ENCODE measurements at regions not wholly inside any gene's neighbourhood (a gene's known extent, or its start where the extent isn't known, plus 50 kb on each side); places are given as distances from the start of the nearest gene placed in this dataset.
A peak's percentile ranks its signal among the peaks of the same experiment; 100 is the strongest.

DNA sequence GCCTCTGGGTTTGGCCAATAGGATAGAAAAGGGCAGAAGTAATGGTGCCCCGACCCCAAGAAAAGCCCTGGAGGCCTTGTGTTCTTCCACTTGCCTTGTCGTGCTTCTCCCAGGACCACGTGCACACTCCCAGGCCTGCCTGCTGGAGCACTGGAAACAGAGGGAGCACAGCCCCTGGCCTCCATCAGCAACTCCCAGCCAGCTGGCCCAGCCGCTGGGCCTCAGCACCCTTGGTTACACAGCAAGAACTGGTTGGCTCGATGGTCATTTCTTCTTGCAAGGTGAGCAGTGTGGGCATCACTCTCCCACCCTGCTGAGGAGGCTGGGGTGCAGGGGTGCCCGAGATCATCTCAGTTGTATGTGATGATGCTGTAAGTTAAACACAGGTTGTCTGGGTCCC, 69.2 kb upstream of the CST7 start:
- Histone ChIP-seq H3K4me1 (no peaks in the 10 kb centered on the region), H3K36me3 (no peaks in the 10 kb centered on the region), H3K4me3 (no peak overlapping the region), H3K9me3 (peaks cover 0 to 40% of the 10 kb centered on the region in 2 donors), H3K27me3 (no peaks in the 10 kb centered on the region), H3K27ac (no peak overlapping the region)
- no peak for DNase-seq (ENCODE audit: low spot score)
- TF ChIP-seq, protein P1, sequence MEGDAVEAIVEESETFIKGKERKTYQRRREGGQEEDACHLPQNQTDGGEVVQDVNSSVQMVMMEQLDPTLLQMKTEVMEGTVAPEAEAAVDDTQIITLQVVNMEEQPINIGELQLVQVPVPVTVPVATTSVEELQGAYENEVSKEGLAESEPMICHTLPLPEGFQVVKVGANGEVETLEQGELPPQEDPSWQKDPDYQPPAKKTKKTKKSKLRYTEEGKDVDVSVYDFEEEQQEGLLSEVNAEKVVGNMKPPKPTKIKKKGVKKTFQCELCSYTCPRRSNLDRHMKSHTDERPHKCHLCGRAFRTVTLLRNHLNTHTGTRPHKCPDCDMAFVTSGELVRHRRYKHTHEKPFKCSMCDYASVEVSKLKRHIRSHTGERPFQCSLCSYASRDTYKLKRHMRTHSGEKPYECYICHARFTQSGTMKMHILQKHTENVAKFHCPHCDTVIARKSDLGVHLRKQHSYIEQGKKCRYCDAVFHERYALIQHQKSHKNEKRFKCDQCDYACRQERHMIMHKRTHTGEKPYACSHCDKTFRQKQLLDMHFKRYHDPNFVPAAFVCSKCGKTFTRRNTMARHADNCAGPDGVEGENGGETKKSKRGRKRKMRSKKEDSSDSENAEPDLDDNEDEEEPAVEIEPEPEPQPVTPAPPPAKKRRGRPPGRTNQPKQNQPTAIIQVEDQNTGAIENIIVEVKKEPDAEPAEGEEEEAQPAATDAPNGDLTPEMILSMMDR (IDR thresholded peaks at IDR 0.05), result no peak

- Histone ChIP-seq H3K27me3 (no peaks in the 10 kb centered on the region), H3K27ac (no peak overlapping the region), H3K9me3 (peaks cover 0 to 40% of the 10 kb centered on the region in 2 donors), H3K36me3 (no peaks in the 10 kb centered on the region), H3K4me3 (no peak overlapping the region), H3K4me1 (no peaks in the 10 kb centered on the region)
- TF ChIP-seq, protein P1 (IDR thresholded peaks at IDR 0.05), result no peak
- DNase-seq (ENCODE audit: low spot score), result no peak
These were observed 68.7 kb upstream of the CST7 start for GRCh38 chr20:24880356-24880755.

DNA sequence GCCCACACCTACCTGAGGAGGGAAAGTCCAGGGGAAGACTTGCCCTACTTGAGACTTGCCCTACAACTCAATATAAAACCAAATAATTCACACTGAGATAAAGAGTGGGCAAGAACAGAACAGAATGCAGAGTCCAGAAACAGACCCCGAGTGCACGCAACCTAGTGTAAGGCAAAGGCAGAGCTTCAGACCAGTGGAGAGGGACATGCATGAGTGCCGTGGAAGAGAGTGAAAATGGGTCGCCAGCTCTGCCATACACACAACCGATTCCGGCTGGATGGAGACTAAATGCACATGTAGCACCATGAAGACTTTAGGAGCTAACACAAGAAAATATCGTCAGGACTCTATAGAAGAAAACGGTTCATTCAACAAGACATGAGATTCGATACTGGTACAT, 58.8 kb upstream of the CST7 start:
- TF ChIP-seq, protein P1 (IDR thresholded peaks at IDR 0.05), result no peak
- Histone ChIP-seq H3K27me3 (no peaks in the 10 kb centered on the region), H3K4me3 (no peak overlapping the region), H3K36me3 (no peaks in the 10 kb centered on the region), H3K27ac (no peak overlapping the region), H3K9me3 (no peaks in the 10 kb centered on the region), H3K4me1 (no peaks in the 10 kb centered on the region)
- DNase-seq (ENCODE audit: low spot score), result peak; percentile 44

DNA sequence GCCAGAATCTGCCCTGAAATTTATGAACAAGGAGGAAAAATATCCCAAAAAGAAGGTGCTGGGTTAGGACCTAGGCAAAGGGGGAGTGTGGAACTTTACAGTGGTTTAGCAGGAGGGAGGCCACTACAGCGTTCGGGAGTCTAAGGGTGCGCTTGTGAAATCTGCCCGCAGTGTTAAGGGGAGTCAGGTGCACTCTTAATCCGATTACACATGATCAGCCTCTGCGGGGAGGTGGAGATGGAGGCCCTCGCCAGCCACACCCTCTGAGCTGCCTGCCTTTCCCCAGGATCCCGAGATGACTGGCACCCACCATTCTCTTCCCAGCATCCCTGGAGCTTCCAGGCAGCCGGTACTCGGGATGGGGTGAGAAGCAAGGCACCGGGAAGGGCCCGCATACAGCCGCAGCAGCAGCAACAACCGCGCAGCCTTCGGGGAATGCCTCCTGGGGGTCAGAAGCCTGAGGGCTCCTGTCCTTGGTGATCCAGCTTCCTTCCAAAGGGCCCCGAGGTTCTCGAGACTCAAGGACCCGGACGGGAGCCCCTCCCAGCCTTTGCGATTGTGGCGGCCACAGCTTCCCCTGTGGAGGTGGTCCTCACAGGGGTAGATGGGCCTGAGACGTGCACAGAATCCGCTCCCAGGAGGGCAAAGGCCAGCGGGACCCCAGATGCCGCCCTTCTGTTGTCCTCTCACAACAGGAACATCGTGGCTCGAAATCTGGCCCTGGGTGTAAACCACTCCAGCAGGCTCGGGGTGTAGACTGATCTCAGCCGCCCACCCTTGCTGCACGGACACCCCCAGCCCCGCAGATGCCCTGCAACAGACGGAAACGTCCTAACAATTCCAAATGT, 57.3 kb upstream of the CST7 start:
- H3K4me3 ChIP-seq, result no peak overlapping the region
- H3K4me1 ChIP-seq, result no peaks in the 10 kb centered on the region
- no peak overlapping the region for H3K27ac ChIP-seq
- peak; percentile 48 for DNase-seq (ENCODE audit: low spot score)
- TF ChIP-seq, protein P1 (IDR thresholded peaks at IDR 0.05), result no peak
- H3K27me3 ChIP-seq, result no peaks in the 10 kb centered on the region
- H3K9me3 ChIP-seq, result no peaks in the 10 kb centered on the region
- no peaks in the 10 kb centered on the region for H3K36me3 ChIP-seq

DNA sequence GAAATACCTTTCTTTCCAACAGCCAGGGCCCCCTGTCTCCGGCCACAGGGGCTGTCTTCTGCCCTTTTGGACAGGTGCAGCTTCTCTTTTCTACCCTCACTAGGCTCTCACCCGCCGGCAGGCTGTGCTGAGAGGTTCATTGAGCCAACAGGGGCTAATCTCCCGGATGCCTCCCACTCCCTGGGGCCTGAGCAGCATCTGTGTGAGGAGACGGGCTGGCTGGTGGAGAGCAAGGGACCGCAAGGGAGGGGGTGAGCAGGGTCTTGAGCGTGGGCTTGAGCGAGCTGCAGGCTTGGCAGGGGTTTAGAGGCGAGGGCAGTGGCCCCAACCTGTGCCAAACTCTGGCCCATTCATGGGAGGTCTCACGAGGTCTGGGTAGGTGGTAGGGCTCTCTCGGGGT, 56.5 kb upstream of the CST7 start:
- H3K4me1 ChIP-seq, result no peaks in the 10 kb centered on the region
- no peaks in the 10 kb centered on the region for H3K27me3 ChIP-seq
- peak; percentile 42 for DNase-seq (ENCODE audit: low spot score)
- no peak overlapping the region for H3K27ac ChIP-seq
- no peaks in the 10 kb centered on the region for H3K36me3 ChIP-seq
- no peak overlapping the region for H3K4me3 ChIP-seq
- TF ChIP-seq, protein P1 (IDR thresholded peaks at IDR 0.05), result no peak
- no peaks in the 10 kb centered on the region for H3K9me3 ChIP-seq

- H3K36me3 ChIP-seq, result no peaks in the 10 kb centered on the region
- H3K4me3 ChIP-seq, result no peak overlapping the region
- TF ChIP-seq, protein P1 (IDR thresholded peaks at IDR 0.05), result no peak
- no peak for DNase-seq (ENCODE audit: low spot score)
- H3K27me3 ChIP-seq, result no peaks in the 10 kb centered on the region
- no peaks in the 10 kb centered on the region for H3K4me1 ChIP-seq
- no peak overlapping the region for H3K27ac ChIP-seq
- H3K9me3 ChIP-seq, result no peaks in the 10 kb centered on the region
These were observed 56.1 kb upstream of the CST7 start for GRCh38 chr20:24892931-24893330.

Measured in right atrium auricular region (tissue), 2 donors.